ENCODE measurements at regions not wholly inside any gene's neighbourhood (a gene's known extent, or its start where the extent isn't known, plus 50 kb on each side); places are given as distances from the start of the nearest gene placed in this dataset.
"Not testable (repeated sequence)": the region's sequence is repeated elsewhere in the genome, so short reads cannot be mapped to it uniquely, and the experiment has no call there.

- ATAC-seq (no peak), FAIRE-seq (no peak), DNase-seq (ENCODE audit: low read depth, low spot score) (no peak)
- no peak overlapping the region for H3K9ac ChIP-seq (ENCODE audit: control insufficient read depth, insufficient read depth, low read length)
- WGBS (ENCODE audit: insufficient coverage, insufficient replicate concordance, low lambda C conversion rate, missing lambda C conversion rate) = 0% methylated on average over 1 of the region's 1 CpG
- in situ Hi-C loops (cut with MboI) (no loop called here), intact Hi-C loops (cut with micrococcal nuclease; ENCODE audit: unreplicated experiment) (loop anchor here (5.0 kb wide), 1 partner anchor 48 kb away; no protein-coding TSS in a partner anchor)
- no peaks in the 10 kb centered on the region for H4K20me1 ChIP-seq (ENCODE audit: control insufficient read depth, insufficient read depth)
- ChIA-PET CTCF (no interaction called here), SMC1A (ENCODE audit: uncharacterized antibody, unreplicated experiment) (interaction anchor here (0.8 to 1.8 kb wide), 7 partner anchors 8 to 50 kb away, joined by 3 to 7 read pairs (median 4); no protein-coding TSS in a partner anchor), RAD21 (ENCODE audit: unreplicated experiment) (interaction anchor here (0.6 to 1.5 kb wide), 2 partner anchors 11 to 97 kb away, joined by 3 to 4 read pairs; no protein-coding TSS in a partner anchor), POLR2A (no interaction called here)
- no peaks in the 10 kb centered on the region for H3K79me2 ChIP-seq (ENCODE audit: control insufficient read depth, insufficient read depth, low read length)
- TF ChIP-seq SMC3 (IDR thresholded peaks at IDR 0.05; ENCODE audit: borderline replicate concordance, low read length) (no peak), RAD21 (IDR thresholded peaks at IDR 0.05; ENCODE audit: insufficient read depth, low read depth, low read length) (no peak), FOXK2 (IDR thresholded peaks at IDR 0.05) (no peak), POLR2AphosphoS2 (IDR thresholded peaks at IDR 0.05; ENCODE audit: low read depth, low read length) (no peak)
- H2AFZ ChIP-seq (ENCODE audit: control insufficient read depth, low read depth, low read length) = no peak overlapping the region
- H3K4me2 ChIP-seq (ENCODE audit: control insufficient read depth, insufficient read depth) = no peak overlapping the region
- H3K36me3 ChIP-seq (ENCODE audit: control insufficient read depth in 2 of 2, insufficient read depth in 2 of 2, low read length in 1 of 2) = no peaks in the 10 kb centered on the region
- H3K27ac ChIP-seq (ENCODE audit: control insufficient read depth, insufficient read depth) = no peak overlapping the region
- H3K4me1 ChIP-seq (ENCODE audit: control insufficient read depth, insufficient read depth, low read length) = no peaks in the 10 kb centered on the region
- H3K9me3 ChIP-seq (replicated peaks; ENCODE audit: control insufficient read depth, insufficient read depth, low read length) = no peaks in the 10 kb centered on the region; the same call in 2 of the 3 replicates
- BruUV-seq (replicated peaks) = no TSS peak
- H3K27me3 ChIP-seq (replicated peaks in 1 of 2; ENCODE audit: control insufficient read depth in 2 of 2, insufficient read depth in 2 of 2, low read length in 1 of 2) = no peaks in the 10 kb centered on the region
- no peak overlapping the region for H3K4me3 ChIP-seq
Observed at GRCh38 chr1:198850196-198850595, 211.4 kb downstream of the PTPRC start.

DNA sequence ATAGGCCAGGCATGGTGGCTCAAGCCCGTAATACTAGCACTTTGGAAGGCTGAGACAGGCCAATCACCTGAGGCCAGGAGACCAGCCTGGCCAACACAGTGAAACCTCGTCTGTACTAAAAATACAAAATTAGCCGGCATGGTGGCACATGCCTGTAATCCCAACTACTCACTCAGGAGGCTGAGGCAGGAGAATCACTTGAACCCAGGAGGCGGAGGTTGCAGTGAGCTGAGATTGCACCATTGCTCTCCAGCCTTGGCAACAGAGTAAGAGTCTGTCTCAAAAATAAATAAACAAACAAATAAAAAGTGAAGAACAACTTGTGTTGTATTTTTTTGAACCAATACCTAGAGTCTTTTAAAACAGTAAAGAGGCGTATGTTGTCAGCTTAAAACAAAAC, 212.1 kb downstream of the PTPRC start:
- H3K4me1 ChIP-seq (ENCODE audit: control insufficient read depth, insufficient read depth, low read length); DNase-seq (ENCODE audit: low read depth, low spot score); H3K27me3 ChIP-seq (replicated peaks in 1 of 2; ENCODE audit: control insufficient read depth in 2 of 2, insufficient read depth in 2 of 2, low read length in 1 of 2); RAD21 ChIA-PET (ENCODE audit: unreplicated experiment); BruUV-seq (replicated peaks); H3K9me3 ChIP-seq (replicated peaks; ENCODE audit: control insufficient read depth, insufficient read depth, low read length); H3K4me3 ChIP-seq; H3K79me2 ChIP-seq (ENCODE audit: control insufficient read depth, insufficient read depth, low read length); POLR2A ChIA-PET; H2AFZ ChIP-seq (ENCODE audit: control insufficient read depth, low read depth, low read length); H3K4me2 ChIP-seq (ENCODE audit: control insufficient read depth, insufficient read depth); H3K27ac ChIP-seq (ENCODE audit: control insufficient read depth, insufficient read depth); H4K20me1 ChIP-seq (ENCODE audit: control insufficient read depth, insufficient read depth); CTCF ChIA-PET; ATAC-seq; H3K9ac ChIP-seq (ENCODE audit: control insufficient read depth, insufficient read depth, low read length); in situ Hi-C loops (cut with MboI); H3K36me3 ChIP-seq (ENCODE audit: control insufficient read depth in 2 of 2, insufficient read depth in 2 of 2, low read length in 1 of 2); FAIRE-seq: not testable (repeated sequence)
- WGBS (ENCODE audit: insufficient coverage, insufficient replicate concordance, low lambda C conversion rate, missing lambda C conversion rate) = 59% methylated on average over 5 of the region's 5 CpGs
- intact Hi-C loops (cut with micrococcal nuclease; ENCODE audit: unreplicated experiment) = loop anchor here (5.0 kb wide), 1 partner anchor 49 kb away; no protein-coding TSS in a partner anchor
- SMC1A ChIA-PET (ENCODE audit: uncharacterized antibody, unreplicated experiment) = interaction anchor here (1.1 to 1.8 kb wide), 3 partner anchors 25 to 51 kb away, joined by 4 to 7 read pairs (median 5); no protein-coding TSS in a partner anchor
